ENCODE measurements at regions not wholly inside any gene's neighbourhood (a gene's known extent, or its start where the extent isn't known, plus 50 kb on each side); places are given as distances from the start of the nearest gene placed in this dataset.

DNA sequence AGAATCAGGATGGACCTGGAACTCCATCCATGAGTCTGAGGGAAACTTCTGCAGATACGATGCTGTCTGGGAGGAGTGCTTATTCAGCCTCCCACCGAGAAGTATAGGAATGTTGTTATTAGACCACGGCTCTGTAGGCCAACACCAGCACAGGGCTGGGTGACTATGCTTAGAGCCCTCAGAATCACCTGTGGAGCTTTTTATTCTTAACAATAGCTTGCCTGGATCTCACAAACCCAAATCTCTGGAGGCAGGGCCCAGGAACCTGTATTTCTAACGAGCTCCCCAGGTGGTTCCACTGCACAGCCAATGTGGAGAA lies 55.6 kb upstream of the ARID5B start:
- TF ChIP-seq POLR2AphosphoS5 (IDR thresholded peaks at IDR 0.05; ENCODE audit: low read depth, low read length): no peak
- no peak for TF ChIP-seq YY1 (IDR thresholded peaks at IDR 0.05; ENCODE audit: low read depth)
- TF ChIP-seq, protein P1, sequence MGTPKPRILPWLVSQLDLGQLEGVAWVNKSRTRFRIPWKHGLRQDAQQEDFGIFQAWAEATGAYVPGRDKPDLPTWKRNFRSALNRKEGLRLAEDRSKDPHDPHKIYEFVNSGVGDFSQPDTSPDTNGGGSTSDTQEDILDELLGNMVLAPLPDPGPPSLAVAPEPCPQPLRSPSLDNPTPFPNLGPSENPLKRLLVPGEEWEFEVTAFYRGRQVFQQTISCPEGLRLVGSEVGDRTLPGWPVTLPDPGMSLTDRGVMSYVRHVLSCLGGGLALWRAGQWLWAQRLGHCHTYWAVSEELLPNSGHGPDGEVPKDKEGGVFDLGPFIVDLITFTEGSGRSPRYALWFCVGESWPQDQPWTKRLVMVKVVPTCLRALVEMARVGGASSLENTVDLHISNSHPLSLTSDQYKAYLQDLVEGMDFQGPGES (IDR thresholded peaks at IDR 0.05; ENCODE audit: low read depth, low read length): no peak
- TF ChIP-seq TCF12 (IDR thresholded peaks at IDR 0.05): no peak
- TF ChIP-seq, protein P2, sequence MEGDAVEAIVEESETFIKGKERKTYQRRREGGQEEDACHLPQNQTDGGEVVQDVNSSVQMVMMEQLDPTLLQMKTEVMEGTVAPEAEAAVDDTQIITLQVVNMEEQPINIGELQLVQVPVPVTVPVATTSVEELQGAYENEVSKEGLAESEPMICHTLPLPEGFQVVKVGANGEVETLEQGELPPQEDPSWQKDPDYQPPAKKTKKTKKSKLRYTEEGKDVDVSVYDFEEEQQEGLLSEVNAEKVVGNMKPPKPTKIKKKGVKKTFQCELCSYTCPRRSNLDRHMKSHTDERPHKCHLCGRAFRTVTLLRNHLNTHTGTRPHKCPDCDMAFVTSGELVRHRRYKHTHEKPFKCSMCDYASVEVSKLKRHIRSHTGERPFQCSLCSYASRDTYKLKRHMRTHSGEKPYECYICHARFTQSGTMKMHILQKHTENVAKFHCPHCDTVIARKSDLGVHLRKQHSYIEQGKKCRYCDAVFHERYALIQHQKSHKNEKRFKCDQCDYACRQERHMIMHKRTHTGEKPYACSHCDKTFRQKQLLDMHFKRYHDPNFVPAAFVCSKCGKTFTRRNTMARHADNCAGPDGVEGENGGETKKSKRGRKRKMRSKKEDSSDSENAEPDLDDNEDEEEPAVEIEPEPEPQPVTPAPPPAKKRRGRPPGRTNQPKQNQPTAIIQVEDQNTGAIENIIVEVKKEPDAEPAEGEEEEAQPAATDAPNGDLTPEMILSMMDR (IDR thresholded peaks at IDR 0.05): no peak
- TF ChIP-seq RFX5 (IDR thresholded peaks at IDR 0.05; ENCODE audit: low read length): no peak
- no peak for TF ChIP-seq GABPA (IDR thresholded peaks at IDR 0.05; ENCODE audit: low read depth)
- no peak for TF ChIP-seq TAF1 (IDR thresholded peaks at IDR 0.05; ENCODE audit: borderline replicate concordance, low read depth, low read length)
- TF ChIP-seq, protein P3, sequence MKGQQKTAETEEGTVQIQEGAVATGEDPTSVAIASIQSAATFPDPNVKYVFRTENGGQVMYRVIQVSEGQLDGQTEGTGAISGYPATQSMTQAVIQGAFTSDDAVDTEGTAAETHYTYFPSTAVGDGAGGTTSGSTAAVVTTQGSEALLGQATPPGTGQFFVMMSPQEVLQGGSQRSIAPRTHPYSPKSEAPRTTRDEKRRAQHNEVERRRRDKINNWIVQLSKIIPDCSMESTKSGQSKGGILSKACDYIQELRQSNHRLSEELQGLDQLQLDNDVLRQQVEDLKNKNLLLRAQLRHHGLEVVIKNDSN (IDR thresholded peaks at IDR 0.05; ENCODE audit: borderline replicate concordance, low read depth): no peak
- TF ChIP-seq, protein P4, sequence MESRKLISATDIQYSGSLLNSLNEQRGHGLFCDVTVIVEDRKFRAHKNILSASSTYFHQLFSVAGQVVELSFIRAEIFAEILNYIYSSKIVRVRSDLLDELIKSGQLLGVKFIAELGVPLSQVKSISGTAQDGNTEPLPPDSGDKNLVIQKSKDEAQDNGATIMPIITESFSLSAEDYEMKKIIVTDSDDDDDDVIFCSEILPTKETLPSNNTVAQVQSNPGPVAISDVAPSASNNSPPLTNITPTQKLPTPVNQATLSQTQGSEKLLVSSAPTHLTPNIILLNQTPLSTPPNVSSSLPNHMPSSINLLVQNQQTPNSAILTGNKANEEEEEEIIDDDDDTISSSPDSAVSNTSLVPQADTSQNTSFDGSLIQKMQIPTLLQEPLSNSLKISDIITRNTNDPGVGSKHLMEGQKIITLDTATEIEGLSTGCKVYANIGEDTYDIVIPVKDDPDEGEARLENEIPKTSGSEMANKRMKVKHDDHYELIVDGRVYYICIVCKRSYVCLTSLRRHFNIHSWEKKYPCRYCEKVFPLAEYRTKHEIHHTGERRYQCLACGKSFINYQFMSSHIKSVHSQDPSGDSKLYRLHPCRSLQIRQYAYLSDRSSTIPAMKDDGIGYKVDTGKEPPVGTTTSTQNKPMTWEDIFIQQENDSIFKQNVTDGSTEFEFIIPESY (IDR thresholded peaks at IDR 0.05; ENCODE audit: borderline replicate concordance, low read depth): no peak
- TF ChIP-seq FOXM1 (IDR thresholded peaks at IDR 0.05; ENCODE audit: low read depth): no peak
- no peak for TF ChIP-seq GATA2 (CRISPR knock-in tag; IDR thresholded peaks at IDR 0.05)
